HG02588 (cell line): ENCODE measurements at regions not wholly inside any gene's neighbourhood (a gene's known extent, or its start where the extent isn't known, plus 50 kb on each side); places are given as distances from the start of the nearest gene placed in this dataset.
"Not testable (repeated sequence)": the region's sequence is repeated elsewhere in the genome, so short reads cannot be mapped to it uniquely, and the experiment has no call there.

Source experiments
- ATAC-seq: cut with Tn5 transposase; IDR thresholded peaks from one replicate; pipeline ENCODE4 v1.9.1; 2021; ENCODE audit warnings: mild to moderate bottlenecking, moderate library complexity; ENCODE audit not compliant: unreplicated experiment

- ATAC-seq: no peak
Measured at GRCh38 chr2:147001061-147001460, 843.8 kb upstream of the ACVR2A start.

GRCh38 chr2:147000151-147000550 lies 844.7 kb upstream of the ACVR2A start:
- not testable (repeated sequence) for ATAC-seq

- ATAC-seq: no peak
Measured at GRCh38 chr2:146997945-146998344, 846.9 kb upstream of the ACVR2A start.

- no peak for ATAC-seq
Measured at GRCh38 chr2:146997488-146997887, 847.3 kb upstream of the ACVR2A start.

GRCh38 chr2:146994246-146994645 lies 850.6 kb upstream of the ACVR2A start:
- ATAC-seq: no peak

DNA sequence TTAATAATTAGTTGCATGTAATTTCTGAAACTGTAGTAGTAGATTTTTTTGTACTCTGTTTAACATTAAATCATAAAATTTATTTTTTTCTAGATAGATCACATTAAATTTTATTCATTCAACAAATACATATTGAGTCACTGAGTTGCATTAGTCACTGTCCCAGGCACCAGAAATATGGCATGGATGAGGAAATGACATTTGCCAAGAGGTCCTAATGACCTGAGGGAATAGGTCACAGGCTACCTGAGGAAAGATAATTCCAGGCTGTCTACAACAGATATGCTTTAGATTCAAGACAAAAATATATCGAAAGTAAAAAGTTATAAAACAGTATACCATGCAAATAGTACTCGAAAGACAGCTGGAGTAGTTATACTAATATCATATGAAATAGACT lies 852.4 kb upstream of the ACVR2A start:
- no peak for ATAC-seq

DNA sequence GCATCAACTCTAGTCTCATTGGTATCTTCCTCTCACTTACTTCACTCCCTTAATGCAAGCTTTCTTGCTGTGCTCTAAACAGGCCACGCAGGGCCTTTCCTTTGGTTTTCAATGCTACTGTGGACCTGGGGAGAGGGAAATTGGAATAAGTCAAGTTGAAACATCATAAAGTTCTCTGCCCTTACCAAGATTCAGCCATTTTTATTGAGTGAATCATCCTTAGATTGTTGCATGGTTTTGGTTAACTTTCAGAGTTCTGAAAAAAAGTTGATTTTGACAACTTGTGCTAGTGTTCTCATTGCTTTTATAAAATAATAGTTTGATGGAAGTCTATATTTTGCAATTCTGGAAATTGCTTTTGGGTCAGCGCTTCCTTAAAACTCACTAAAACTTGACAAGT lies 852.8 kb upstream of the ACVR2A start:
- ATAC-seq: no peak

DNA sequence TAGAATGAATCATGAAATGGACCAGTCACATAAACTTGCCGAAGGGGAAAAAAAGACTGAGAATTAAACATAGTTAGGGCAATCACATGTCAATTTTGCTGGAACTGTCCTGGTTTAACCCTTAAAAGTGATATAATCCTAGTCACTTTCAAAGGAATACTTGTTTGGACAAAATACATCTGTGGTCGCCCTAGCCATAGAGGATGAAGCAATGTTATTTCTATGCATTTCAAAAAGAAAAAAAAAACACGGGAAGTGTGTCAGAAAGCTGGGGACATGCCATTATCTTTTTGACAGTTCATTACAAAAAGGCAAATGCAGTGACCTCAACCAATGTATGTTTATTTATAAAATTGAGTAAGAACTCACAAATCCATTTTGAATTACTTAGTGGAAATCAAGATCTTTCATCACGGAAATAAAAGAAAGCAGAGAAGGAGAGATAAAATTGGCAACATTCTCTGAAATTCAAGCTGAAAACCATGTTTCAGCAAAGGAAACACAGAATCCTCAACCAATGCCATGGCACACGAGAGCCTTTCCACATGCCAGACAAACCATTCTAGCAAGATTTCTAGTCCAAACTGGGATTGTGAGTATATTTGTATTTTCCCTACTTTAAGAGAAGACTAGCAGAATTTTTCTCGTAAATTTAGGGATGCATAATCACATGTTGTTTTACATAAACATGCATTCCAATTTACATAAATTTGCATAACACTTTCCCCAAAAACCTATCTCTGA lies 854.3 kb upstream of the ACVR2A start:
- no peak for ATAC-seq

DNA sequence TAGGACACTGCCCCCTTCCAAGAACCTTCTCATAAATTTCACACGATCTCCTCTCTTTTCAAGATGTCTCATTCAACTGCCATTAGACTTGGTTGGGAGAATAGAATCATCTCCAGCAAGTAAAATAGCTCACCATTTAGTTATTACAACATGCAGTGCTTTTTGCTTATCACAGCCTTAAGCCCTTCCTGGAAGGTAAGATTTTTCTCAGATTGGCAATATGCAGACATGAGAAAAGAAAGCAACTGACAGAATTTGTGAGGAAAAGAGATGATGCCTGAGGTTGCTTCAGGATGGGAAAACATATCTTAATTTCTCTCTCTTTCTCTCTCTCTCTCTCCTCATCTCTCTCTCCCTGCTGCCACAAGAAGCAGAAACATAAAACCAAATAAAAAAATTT lies 855.1 kb upstream of the ACVR2A start:
- no peak for ATAC-seq

DNA sequence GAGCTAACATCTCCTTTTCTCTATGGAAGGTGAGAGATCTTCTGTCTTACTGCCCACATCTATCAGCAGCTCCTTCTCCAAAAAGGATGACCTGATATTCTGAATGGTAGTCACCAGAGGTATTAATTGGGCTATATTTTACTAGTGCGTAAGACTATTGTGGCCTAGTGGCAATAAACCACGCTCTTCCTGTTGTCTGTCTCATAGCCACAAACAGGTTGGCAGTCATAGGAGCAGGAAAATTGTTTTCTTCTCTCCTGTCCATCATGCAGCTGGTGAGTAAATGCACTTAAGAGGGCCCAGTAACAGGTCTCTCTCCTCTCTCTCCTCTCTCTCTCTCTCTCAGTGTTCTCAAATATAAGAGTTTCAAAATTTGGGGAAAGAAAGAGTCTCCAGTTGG lies 856.8 kb upstream of the ACVR2A start:
- no peak for ATAC-seq

DNA sequence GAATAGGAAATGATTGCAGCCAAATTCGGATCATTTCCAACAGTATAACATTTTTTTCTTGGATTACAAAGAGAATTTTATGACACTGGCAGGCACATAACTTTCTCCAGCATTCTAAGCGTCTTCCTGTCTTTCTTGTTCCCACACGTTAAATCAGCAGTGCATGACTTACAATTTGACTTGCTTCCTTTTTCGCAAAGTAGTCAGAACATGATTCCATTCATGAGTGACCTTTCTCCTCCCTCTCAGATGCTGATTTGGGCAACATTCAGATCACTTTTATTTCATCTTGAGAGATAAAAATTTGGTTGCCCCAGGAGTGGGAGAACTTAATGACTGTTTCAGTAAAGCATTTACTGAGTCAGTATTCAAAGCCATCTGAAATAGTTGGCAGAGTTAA lies 858.7 kb upstream of the ACVR2A start:
- ATAC-seq: no peak

GRCh38 chr2:146985753-146986152 lies 859.1 kb upstream of the ACVR2A start:
- no peak for ATAC-seq

DNA sequence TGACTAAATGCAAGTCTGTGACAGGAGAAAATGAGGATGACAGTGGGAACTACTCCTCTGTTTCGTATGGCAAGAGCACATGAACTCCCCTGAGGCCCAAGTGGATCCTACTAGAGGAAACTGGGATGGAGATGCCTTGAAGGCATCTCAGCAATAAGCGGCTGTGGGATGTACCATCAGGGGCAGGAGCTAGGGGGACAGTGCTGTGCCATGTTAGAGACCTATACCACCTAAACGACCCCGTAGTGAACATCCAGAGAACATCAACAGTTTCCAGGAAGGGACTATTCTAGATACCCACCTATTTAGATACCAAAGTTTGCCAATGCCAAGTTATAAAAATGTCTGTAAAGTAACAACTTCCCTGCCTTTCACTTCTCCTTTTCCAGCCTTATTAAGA lies 860.8 kb upstream of the ACVR2A start:
- ATAC-seq: no peak

GRCh38 chr2:146982393-146982846 lies 862.4 kb upstream of the ACVR2A start:
- no peak for ATAC-seq

- no peak for ATAC-seq
Measured at GRCh38 chr2:146981921-146982320, 862.9 kb upstream of the ACVR2A start.

GRCh38 chr2:146979746-146980145 lies 865.1 kb upstream of the ACVR2A start:
- no peak for ATAC-seq

- ATAC-seq: no peak
Measured at GRCh38 chr2:146978577-146979555, 866.0 kb upstream of the ACVR2A start.

DNA sequence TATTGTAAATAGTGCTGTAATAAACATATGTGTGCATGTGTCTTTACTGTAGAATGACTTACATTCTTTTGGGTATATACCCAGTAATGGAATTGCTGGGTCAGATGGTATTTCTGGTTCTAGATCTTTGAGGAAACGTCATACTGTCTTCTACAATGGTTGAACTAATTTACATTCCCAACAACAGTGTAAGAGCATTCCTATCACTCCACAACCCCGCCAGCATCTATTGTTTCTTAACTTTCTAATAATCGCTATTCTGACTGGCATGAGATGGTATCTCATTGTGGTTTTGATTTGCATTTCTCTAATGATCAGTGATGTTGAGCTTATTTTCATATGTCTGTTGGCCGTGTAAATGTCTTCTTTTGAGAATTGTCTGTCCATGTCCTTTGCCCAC lies 873.8 kb upstream of the ACVR2A start:
- not testable (repeated sequence) for ATAC-seq

DNA sequence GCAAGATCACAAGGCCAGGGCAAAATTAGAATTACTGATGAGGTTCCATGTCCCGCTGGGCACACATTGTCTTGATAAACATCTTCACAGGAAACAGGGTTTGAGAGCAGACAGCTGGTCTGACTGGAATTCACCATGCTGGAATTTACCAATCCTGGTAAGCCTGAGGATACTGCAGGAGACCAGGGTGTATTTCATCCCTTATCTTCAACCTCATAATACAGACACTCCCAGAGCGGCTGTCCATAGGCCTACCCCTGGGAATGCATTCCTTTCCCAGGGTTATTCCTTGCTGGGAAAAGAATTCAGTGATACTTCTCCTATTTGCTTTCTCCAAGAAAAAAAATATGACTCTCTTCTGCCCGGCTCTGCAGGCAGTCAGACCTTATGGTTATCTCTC lies 875.1 kb upstream of the ACVR2A start:
- not testable (repeated sequence) for ATAC-seq

- ATAC-seq: no peak
Measured at GRCh38 chr2:146964494-146964893, 880.3 kb upstream of the ACVR2A start.

DNA sequence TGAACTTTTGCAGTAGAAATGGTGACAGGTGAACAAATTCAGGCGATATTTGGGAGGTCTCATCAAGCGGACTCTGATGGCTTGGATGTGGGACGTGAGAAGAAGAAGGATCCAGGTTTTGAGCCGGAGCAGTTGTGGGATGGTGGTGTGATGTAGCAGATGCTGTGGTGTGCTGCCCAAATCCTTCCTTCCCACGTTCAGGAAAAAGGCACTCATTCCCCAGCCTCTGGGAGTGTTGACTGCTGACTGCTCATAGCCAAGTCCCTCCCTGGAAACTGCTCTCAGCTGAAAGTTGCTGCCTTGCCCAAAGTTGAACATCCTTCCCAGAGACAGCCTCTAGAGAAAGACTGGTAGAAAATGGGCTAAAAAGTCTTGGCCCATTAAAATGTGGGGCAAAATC lies 890.3 kb upstream of the ACVR2A start:
- ATAC-seq: no peak

- ATAC-seq: no peak
Measured at GRCh38 chr2:146952696-146953095, 892.1 kb upstream of the ACVR2A start.
